ENCODE measurements at regions not wholly inside any gene's neighbourhood (a gene's known extent, or its start where the extent isn't known, plus 50 kb on each side); places are given as distances from the start of the nearest gene placed in this dataset.

DNA sequence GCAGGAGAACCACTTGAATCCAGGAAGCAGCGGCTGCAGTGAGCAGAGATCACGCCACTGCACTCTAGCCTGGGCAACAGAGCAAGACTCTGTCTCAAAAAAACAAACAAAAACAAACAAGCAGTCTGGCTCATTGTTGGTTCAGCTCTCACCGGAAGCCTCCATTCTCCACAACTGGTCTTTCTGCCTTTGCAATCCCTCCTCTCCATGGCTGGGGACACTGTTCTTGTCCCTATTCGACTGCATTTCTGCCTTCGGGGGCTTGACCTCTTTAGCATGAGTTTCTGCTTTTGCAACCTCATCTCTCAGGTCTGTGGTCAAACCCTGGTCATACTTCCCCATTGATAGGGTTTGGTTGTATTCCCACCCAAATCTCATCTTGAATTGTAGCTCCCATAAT, 216.3 kb upstream of the NR5A2 start:
- TF ChIP-seq, protein P1, sequence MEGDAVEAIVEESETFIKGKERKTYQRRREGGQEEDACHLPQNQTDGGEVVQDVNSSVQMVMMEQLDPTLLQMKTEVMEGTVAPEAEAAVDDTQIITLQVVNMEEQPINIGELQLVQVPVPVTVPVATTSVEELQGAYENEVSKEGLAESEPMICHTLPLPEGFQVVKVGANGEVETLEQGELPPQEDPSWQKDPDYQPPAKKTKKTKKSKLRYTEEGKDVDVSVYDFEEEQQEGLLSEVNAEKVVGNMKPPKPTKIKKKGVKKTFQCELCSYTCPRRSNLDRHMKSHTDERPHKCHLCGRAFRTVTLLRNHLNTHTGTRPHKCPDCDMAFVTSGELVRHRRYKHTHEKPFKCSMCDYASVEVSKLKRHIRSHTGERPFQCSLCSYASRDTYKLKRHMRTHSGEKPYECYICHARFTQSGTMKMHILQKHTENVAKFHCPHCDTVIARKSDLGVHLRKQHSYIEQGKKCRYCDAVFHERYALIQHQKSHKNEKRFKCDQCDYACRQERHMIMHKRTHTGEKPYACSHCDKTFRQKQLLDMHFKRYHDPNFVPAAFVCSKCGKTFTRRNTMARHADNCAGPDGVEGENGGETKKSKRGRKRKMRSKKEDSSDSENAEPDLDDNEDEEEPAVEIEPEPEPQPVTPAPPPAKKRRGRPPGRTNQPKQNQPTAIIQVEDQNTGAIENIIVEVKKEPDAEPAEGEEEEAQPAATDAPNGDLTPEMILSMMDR (IDR thresholded peaks at IDR 0.05; ENCODE audit: poor library complexity, severe bottlenecking): no peak
- TF ChIP-seq POLR2AphosphoS5 (IDR thresholded peaks at IDR 0.05) (no peak), RAD21 (conservative IDR thresholded peaks at IDR 0.05) (no peak), EP300 (conservative IDR thresholded peaks at IDR 0.05; ENCODE audit: poor library complexity, severe bottlenecking) (no peak), MXI1 (conservative IDR thresholded peaks at IDR 0.05; ENCODE audit: poor library complexity, severe bottlenecking) (no peak), TAF1 (IDR thresholded peaks at IDR 0.05; ENCODE audit: low read depth) (no peak), EZH2 (IDR thresholded peaks at IDR 0.05; ENCODE audit: borderline replicate concordance, insufficient read depth, low read length, poor library complexity, severe bottlenecking) (no peak)
- TF ChIP-seq, protein P2, sequence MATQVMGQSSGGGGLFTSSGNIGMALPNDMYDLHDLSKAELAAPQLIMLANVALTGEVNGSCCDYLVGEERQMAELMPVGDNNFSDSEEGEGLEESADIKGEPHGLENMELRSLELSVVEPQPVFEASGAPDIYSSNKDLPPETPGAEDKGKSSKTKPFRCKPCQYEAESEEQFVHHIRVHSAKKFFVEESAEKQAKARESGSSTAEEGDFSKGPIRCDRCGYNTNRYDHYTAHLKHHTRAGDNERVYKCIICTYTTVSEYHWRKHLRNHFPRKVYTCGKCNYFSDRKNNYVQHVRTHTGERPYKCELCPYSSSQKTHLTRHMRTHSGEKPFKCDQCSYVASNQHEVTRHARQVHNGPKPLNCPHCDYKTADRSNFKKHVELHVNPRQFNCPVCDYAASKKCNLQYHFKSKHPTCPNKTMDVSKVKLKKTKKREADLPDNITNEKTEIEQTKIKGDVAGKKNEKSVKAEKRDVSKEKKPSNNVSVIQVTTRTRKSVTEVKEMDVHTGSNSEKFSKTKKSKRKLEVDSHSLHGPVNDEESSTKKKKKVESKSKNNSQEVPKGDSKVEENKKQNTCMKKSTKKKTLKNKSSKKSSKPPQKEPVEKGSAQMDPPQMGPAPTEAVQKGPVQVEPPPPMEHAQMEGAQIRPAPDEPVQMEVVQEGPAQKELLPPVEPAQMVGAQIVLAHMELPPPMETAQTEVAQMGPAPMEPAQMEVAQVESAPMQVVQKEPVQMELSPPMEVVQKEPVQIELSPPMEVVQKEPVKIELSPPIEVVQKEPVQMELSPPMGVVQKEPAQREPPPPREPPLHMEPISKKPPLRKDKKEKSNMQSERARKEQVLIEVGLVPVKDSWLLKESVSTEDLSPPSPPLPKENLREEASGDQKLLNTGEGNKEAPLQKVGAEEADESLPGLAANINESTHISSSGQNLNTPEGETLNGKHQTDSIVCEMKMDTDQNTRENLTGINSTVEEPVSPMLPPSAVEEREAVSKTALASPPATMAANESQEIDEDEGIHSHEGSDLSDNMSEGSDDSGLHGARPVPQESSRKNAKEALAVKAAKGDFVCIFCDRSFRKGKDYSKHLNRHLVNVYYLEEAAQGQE (IDR thresholded peaks at IDR 0.05; ENCODE audit: borderline replicate concordance): no peak
- Histone ChIP-seq H3K27me3 (ENCODE audit: insufficient read depth, low read depth, low read length) (no peaks in the 10 kb centered on the region), H3K9me3 (ENCODE audit: low read length) (no peaks in the 10 kb centered on the region), H3K9me2 (ENCODE audit: insufficient read depth, low read length) (no peaks in the 10 kb centered on the region), H4K20me1 (ENCODE audit: insufficient read depth) (no peaks in the 10 kb centered on the region), H2AFZ (ENCODE audit: low read depth, low read length) (no peak overlapping the region), H3K4me3 (ENCODE audit: low read length) (no peak overlapping the region), H3K9ac (ENCODE audit: low read length) (no peak overlapping the region), H3K27ac (ENCODE audit: low read length) (no peak overlapping the region), H3K79me2 (replicated peaks; ENCODE audit: insufficient read depth, low read length) (no peaks in the 10 kb centered on the region), H3K36me3 (ENCODE audit: insufficient read depth, low read length) (no peaks in the 10 kb centered on the region), H3F3A (ENCODE audit: insufficient read depth, low read length, poor library complexity, severe bottlenecking) (no peaks in the 10 kb centered on the region), H3K4me2 (ENCODE audit: low read length) (no peak overlapping the region)

DNA sequence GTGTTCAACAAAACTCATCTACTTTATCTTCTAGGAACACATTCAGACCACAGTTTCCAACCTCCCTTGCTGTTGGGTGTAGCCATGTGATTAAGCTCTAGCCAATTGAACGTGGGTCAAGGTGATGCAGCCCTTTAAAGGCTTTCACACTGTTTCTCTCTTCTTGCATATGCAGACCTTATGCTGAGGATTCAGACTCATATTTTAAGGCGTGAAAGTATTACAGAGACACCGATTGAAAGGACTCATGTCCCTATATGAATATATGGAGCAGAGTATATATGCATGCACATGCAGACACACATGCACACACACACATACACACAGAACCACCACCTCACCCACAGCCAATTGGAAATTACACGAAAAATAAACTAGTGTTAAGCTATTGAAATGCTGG, 214.3 kb upstream of the NR5A2 start:
- Histone ChIP-seq H3K9me2 (ENCODE audit: insufficient read depth, low read length) (no peaks in the 10 kb centered on the region), H3F3A (ENCODE audit: insufficient read depth, low read length, poor library complexity, severe bottlenecking) (no peaks in the 10 kb centered on the region), H3K4me3 (ENCODE audit: low read length) (no peak overlapping the region), H3K9me3 (ENCODE audit: low read length) (no peaks in the 10 kb centered on the region), H3K27ac (ENCODE audit: low read length) (no peak overlapping the region), H3K79me2 (replicated peaks; ENCODE audit: insufficient read depth, low read length) (no peaks in the 10 kb centered on the region), H4K20me1 (ENCODE audit: insufficient read depth) (no peaks in the 10 kb centered on the region), H3K9ac (ENCODE audit: low read length) (no peak overlapping the region), H2AFZ (ENCODE audit: low read depth, low read length) (no peak overlapping the region), H3K27me3 (ENCODE audit: insufficient read depth, low read depth, low read length) (no peaks in the 10 kb centered on the region), H3K4me2 (ENCODE audit: low read length) (no peak overlapping the region), H3K36me3 (ENCODE audit: insufficient read depth, low read length) (no peaks in the 10 kb centered on the region)
- TF ChIP-seq RAD21 (conservative IDR thresholded peaks at IDR 0.05) (no peak), TAF1 (IDR thresholded peaks at IDR 0.05; ENCODE audit: low read depth) (no peak), POLR2AphosphoS5 (IDR thresholded peaks at IDR 0.05) (no peak), EZH2 (IDR thresholded peaks at IDR 0.05; ENCODE audit: borderline replicate concordance, insufficient read depth, low read length, poor library complexity, severe bottlenecking) (no peak), EP300 (conservative IDR thresholded peaks at IDR 0.05; ENCODE audit: poor library complexity, severe bottlenecking) (no peak)
- TF ChIP-seq, protein P2 (IDR thresholded peaks at IDR 0.05; ENCODE audit: borderline replicate concordance): no peak
- TF ChIP-seq, protein P1 (IDR thresholded peaks at IDR 0.05; ENCODE audit: poor library complexity, severe bottlenecking): no peak

All from neural cell (in vitro differentiated cells).